CD14-positive monocyte (primary cell): ENCODE measurements at regions not wholly inside any gene's neighbourhood (a gene's known extent, or its start where the extent isn't known, plus 50 kb on each side); places are given as distances from the start of the nearest gene placed in this dataset.

ENCODE experiments used
- DNase-seq, 3 donors: peaks; one replicate each; pipeline ENCODE4 v3.0.0-alpha.2; 2011 to 2022
- H2AFZ ChIP-seq: 2 replicates; pipeline ENCODE4 v1.6.0; 2012; ENCODE audit warnings: mild to moderate bottlenecking, low read depth, low read length, inconsistent platforms; ENCODE audit not compliant: insufficient read depth, poor library complexity, severe bottlenecking
- H3K27ac ChIP-seq, 2 donors: 1 replicate in 1 of 2; 2 replicates in 1 of 2; pipeline ENCODE4 v1.5.1; 2012 to 2013; ENCODE audit warnings: low read length in 2 of 2, control low read depth in 1 of 2, inconsistent platforms in 1 of 2, low read depth in 1 of 2, mild to moderate bottlenecking in 1 of 2
- H3K27me3 ChIP-seq, 2 donors: one replicate each; pipeline versions ENCODE4 v1.6.0 to v1.6.1; 2011 to 2013; ENCODE audit warnings: low read length in 2 of 2; ENCODE audit not compliant: control insufficient read depth in 2 of 2, insufficient read depth in 2 of 2
- H3K36me3 ChIP-seq, 2 donors: replicated peaks in 1 of 2; 1 replicate in 1 of 2; 2 replicates in 1 of 2; pipeline versions ENCODE4 v1.5.1 to v1.6.1; 2012 to 2013; ENCODE audit warnings: low read length in 2 of 2, control low read depth in 1 of 2, inconsistent platforms in 1 of 2, mild to moderate bottlenecking in 1 of 2; ENCODE audit not compliant: insufficient read depth in 2 of 2, control insufficient read depth in 1 of 2
- H3K4me1 ChIP-seq, 2 donors: 1 replicate in 1 of 2; 2 replicates in 1 of 2; pipeline versions ENCODE4 v1.5.1 to v1.6.1; 2012 to 2013; ENCODE audit warnings: low read length in 2 of 2, control low read depth in 1 of 2, inconsistent platforms in 1 of 2, mild to moderate bottlenecking in 1 of 2, moderate library complexity in 1 of 2; ENCODE audit not compliant: insufficient read depth in 2 of 2, control insufficient read depth in 1 of 2
- H3K4me2 ChIP-seq: replicated peaks from 2 replicates; pipeline ENCODE3; 2012; ENCODE audit warnings: low read length, moderate library complexity, mild to moderate bottlenecking; ENCODE audit not compliant: poor library complexity, severe bottlenecking; ENCODE audit errors: extremely low read depth
- H3K4me3 ChIP-seq, 3 experiments: fragments of 200-600 bp in 1 of 3; sonication (generic) in 1 of 3; replicated peaks in 1 of 3; 1 replicate in 2 of 3; 2 replicates in 1 of 3; pipeline ENCODE4 v1.5.1; 2011 to 2013; ENCODE audit warnings: low read length in 3 of 3, mild to moderate bottlenecking in 3 of 3, control low read depth in 2 of 3, low read depth in 2 of 3, inconsistent platforms in 1 of 3, moderate library complexity in 1 of 3
- H3K79me2 ChIP-seq: 2 replicates; pipeline ENCODE4 v1.6.0; 2012; ENCODE audit warnings: mild to moderate bottlenecking, control low read depth, inconsistent platforms, low read length, moderate library complexity; ENCODE audit not compliant: insufficient read depth
- H3K9ac ChIP-seq: 2 replicates; pipeline ENCODE4 v1.6.0; 2017; ENCODE audit warnings: low read length, mild to moderate bottlenecking; ENCODE audit not compliant: insufficient read depth, poor library complexity, severe bottlenecking
- H3K9me3 ChIP-seq, 2 donors: replicated peaks in 1 of 2; 1 replicate in 1 of 2; 2 replicates in 1 of 2; pipeline versions ENCODE4 v1.5.1 to v1.6.1; 2012 to 2013; ENCODE audit warnings: low read length in 2 of 2, control low read depth in 1 of 2; ENCODE audit not compliant: control insufficient read depth in 1 of 2, insufficient read depth in 1 of 2
- H4K20me1 ChIP-seq: 2 replicates; pipeline ENCODE4 v1.6.0; 2012; ENCODE audit warnings: mild to moderate bottlenecking, low read length, control low read depth, moderate library complexity; ENCODE audit not compliant: insufficient read depth
- H3K27ac Mint-ChIP-seq, 7 donors: one replicate each; pipeline ENCODE4 v1.8.0; 2020; ENCODE audit warnings: mild to moderate bottlenecking in 7 of 7, mixed read lengths in 7 of 7, moderate library complexity in 6 of 7, inconsistent platforms in 2 of 7
- H3K27me3 Mint-ChIP-seq, 3 donors: one replicate each; pipeline ENCODE4 v1.8.0; 2021 to 2022; ENCODE audit warnings: low read depth in 3 of 3, mild to moderate bottlenecking in 3 of 3, mixed read lengths in 3 of 3, moderate library complexity in 3 of 3, inconsistent platforms in 1 of 3
- H3K36me3 Mint-ChIP-seq, 2 donors: one replicate each; pipeline ENCODE4 v1.8.0; 2020; ENCODE audit warnings: mixed read lengths in 2 of 2, inconsistent platforms in 1 of 2, mild to moderate bottlenecking in 1 of 2
- H3K4me1 Mint-ChIP-seq: one replicate; pipeline ENCODE4 v1.8.0; 2020; ENCODE audit warnings: mild to moderate bottlenecking, mixed read lengths
- H3K4me3 Mint-ChIP-seq, 2 donors: one replicate each; pipeline ENCODE4 v1.8.0; 2020; ENCODE audit warnings: mild to moderate bottlenecking in 2 of 2, mixed read lengths in 2 of 2, moderate library complexity in 1 of 2
- H3K9me3 Mint-ChIP-seq, 7 donors: one replicate each; pipeline ENCODE4 v1.8.0; 2020 to 2022; ENCODE audit warnings: mixed read lengths in 7 of 7, mild to moderate bottlenecking in 6 of 7, moderate library complexity in 6 of 7, inconsistent platforms in 2 of 7
- WGBS: methylation state at CpG from one replicate; pipeline ENCODE4 v1.1.5; 2013; ENCODE audit warnings: missing lambda C conversion rate; ENCODE audit not compliant: insufficient coverage; 5-methylcytosine and 5-hydroxymethylcytosine counted together
- intact Hi-C, 2 donors: fragments of 100-400 bp; cut with micrococcal nuclease; formaldehyde crosslinking; loops; one replicate each; pipeline versions ENCODE4 v1.15.0 to v1.15.1; 2023
- TF ChIP-seq, protein P1 (sequence below): fragments of 200-600 bp; IDR thresholded peaks from one replicate; pipeline ENCODE4 v1.8.0; 2022; ENCODE audit warnings: antibody characterized with exemption, mild to moderate bottlenecking

DNA sequence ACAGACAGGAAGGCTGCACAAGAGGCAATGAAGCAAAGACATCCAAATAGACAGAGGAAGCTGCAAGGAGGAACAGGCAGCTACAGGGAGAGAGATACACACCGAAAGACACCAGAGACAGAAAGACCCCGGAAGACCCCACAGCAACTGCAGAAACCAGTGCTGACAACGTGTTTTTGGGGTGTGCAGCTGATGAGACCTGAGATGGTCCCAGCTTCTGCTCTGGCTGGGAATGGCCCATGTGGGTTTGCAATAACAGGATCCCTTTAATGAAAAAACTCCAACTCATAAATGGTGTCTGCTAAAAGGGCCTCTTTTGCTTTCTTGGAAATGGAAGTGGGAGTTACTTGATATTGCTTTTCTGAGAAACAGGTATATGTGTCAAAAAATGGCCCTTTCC, 101.5 kb upstream of the CDH11 start:
- DNase-seq = no peak
- no peak overlapping the region for H3K4me3 Mint-ChIP-seq
- H3K9me3 Mint-ChIP-seq = peaks cover 0 to 3% (median 0%) of the 10 kb centered on the region in 7 donors
- H3K27ac Mint-ChIP-seq = no peak overlapping the region
- H3K27me3 ChIP-seq = no peaks in the 10 kb centered on the region
- H3K4me1 ChIP-seq = no peaks in the 10 kb centered on the region
- H3K36me3 Mint-ChIP-seq = no peaks in the 10 kb centered on the region
- TF ChIP-seq, protein P1, sequence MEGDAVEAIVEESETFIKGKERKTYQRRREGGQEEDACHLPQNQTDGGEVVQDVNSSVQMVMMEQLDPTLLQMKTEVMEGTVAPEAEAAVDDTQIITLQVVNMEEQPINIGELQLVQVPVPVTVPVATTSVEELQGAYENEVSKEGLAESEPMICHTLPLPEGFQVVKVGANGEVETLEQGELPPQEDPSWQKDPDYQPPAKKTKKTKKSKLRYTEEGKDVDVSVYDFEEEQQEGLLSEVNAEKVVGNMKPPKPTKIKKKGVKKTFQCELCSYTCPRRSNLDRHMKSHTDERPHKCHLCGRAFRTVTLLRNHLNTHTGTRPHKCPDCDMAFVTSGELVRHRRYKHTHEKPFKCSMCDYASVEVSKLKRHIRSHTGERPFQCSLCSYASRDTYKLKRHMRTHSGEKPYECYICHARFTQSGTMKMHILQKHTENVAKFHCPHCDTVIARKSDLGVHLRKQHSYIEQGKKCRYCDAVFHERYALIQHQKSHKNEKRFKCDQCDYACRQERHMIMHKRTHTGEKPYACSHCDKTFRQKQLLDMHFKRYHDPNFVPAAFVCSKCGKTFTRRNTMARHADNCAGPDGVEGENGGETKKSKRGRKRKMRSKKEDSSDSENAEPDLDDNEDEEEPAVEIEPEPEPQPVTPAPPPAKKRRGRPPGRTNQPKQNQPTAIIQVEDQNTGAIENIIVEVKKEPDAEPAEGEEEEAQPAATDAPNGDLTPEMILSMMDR = no peak
- H3K79me2 ChIP-seq = no peaks in the 10 kb centered on the region
- H3K4me3 ChIP-seq = no peak overlapping the region
- H3K27ac ChIP-seq = no peak overlapping the region
- H3K36me3 ChIP-seq = no peaks in the 10 kb centered on the region
- H3K4me2 ChIP-seq = no peak overlapping the region
- H3K4me1 Mint-ChIP-seq = no peaks in the 10 kb centered on the region
- no peaks in the 10 kb centered on the region for H4K20me1 ChIP-seq
- 79% methylated on average over 3 of the region's 3 CpGs for WGBS
- no peak overlapping the region for H3K9ac ChIP-seq
- H3K27me3 Mint-ChIP-seq = no peaks in the 10 kb centered on the region
- no peaks in the 10 kb centered on the region for H3K9me3 ChIP-seq
- no peak overlapping the region for H2AFZ ChIP-seq
- intact Hi-C loops = no loop called here

DNA sequence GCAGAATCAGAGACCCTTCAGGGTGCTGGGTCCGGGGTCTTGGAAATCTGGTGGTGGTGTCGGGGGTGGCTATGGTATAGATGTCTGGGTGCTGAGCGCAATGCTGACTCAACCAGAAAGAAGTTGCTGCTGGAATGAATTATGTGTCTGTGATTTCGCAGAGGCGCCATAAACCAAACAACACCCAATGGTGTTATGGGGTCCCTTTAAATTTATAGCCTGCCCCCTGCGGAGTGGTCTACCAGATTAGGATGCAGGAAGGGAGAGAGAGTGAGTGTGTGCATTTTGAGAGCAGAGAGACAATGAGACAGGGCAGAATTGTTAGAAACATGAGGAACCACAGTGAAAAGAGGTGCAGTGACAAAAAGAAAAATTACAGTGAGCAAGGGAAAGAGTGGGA, 100.7 kb upstream of the CDH11 start:
- Mint-ChIP-seq H3K4me3 (no peak overlapping the region), H3K9me3 (peaks cover 0 to 3% (median 2%) of the 10 kb centered on the region in 7 donors)
- TF ChIP-seq, protein P1 = no peak

More for the DNA sequence above, 100.7 kb upstream of the CDH11 start:
- Histone ChIP-seq H2AFZ (no peak overlapping the region), H3K27ac (no peak overlapping the region), H3K9ac (no peak overlapping the region), H3K4me1 (no peaks in the 10 kb centered on the region), H3K36me3 (no peaks in the 10 kb centered on the region), H4K20me1 (no peaks in the 10 kb centered on the region), H3K27me3 (no peaks in the 10 kb centered on the region), H3K4me2 (no peak overlapping the region), H3K9me3 (no peaks in the 10 kb centered on the region), H3K4me3 (no peak overlapping the region), H3K79me2 (no peaks in the 10 kb centered on the region)
- no peak for DNase-seq
- no peaks in the 10 kb centered on the region for H3K36me3 Mint-ChIP-seq
- intact Hi-C loops = no loop called here
- H3K4me1 Mint-ChIP-seq = no peaks in the 10 kb centered on the region
- WGBS = 14% methylated on average over 1 of the region's 6 CpGs
- no peak overlapping the region for H3K27ac Mint-ChIP-seq
- no peaks in the 10 kb centered on the region for H3K27me3 Mint-ChIP-seq
